ENCODE measurements at regions not wholly inside any gene's neighbourhood (a gene's known extent, or its start where the extent isn't known, plus 50 kb on each side); places are given as distances from the start of the nearest gene placed in this dataset.

GRCh38 chr2:19262150-19262549 is 96.3 kb downstream of the OSR1 start:
- no peak overlapping the region for H3K27ac ChIP-seq (ENCODE audit: low read depth, low read length)
- no peaks in the 10 kb centered on the region for H3K9me3 ChIP-seq (ENCODE audit: control insufficient read depth, insufficient read depth, low read length)
- no peak overlapping the region for H3K4me3 ChIP-seq (ENCODE audit: low read length)
- TF ChIP-seq CTCF (IDR thresholded peaks at IDR 0.05; ENCODE audit: low read depth, low read length, poor library complexity, severe bottlenecking) (no peak), EZH2phosphoT487 (IDR thresholded peaks at IDR 0.05; ENCODE audit: borderline replicate concordance, low read length) (no peak)
- no peaks in the 10 kb centered on the region for H3K79me2 ChIP-seq (ENCODE audit: control insufficient read depth, low read length)
- H3K4me1 ChIP-seq (ENCODE audit: control insufficient read depth, low read length) = no peaks in the 10 kb centered on the region
- no peak overlapping the region for H3K4me2 ChIP-seq (ENCODE audit: low read length)
- no peaks in the 10 kb centered on the region for H3F3A ChIP-seq (ENCODE audit: control insufficient read depth, insufficient read depth)
- H3K36me3 ChIP-seq (ENCODE audit: control insufficient read depth, low read length) = no peaks in the 10 kb centered on the region
- no peaks in the 10 kb centered on the region for H4K20me1 ChIP-seq (ENCODE audit: control insufficient read depth, insufficient read depth, low read depth, low read length)
- H3K27me3 ChIP-seq (ENCODE audit: control insufficient read depth, low read length) = no peaks in the 10 kb centered on the region
- H3K9me2 ChIP-seq (replicated peaks; ENCODE audit: control insufficient read depth, low read length) = no peaks in the 10 kb centered on the region

GRCh38 chr2:19261061-19261460 is 97.4 kb downstream of the OSR1 start:
- Histone ChIP-seq H3K4me2 (ENCODE audit: low read length) (no peak overlapping the region), H3K79me2 (ENCODE audit: control insufficient read depth, low read length) (no peaks in the 10 kb centered on the region), H3K4me1 (ENCODE audit: control insufficient read depth, low read length) (no peaks in the 10 kb centered on the region), H4K20me1 (ENCODE audit: control insufficient read depth, insufficient read depth, low read depth, low read length) (no peaks in the 10 kb centered on the region), H3K27me3 (ENCODE audit: control insufficient read depth, low read length) (no peaks in the 10 kb centered on the region), H3F3A (ENCODE audit: control insufficient read depth, insufficient read depth) (no peaks in the 10 kb centered on the region), H3K4me3 (ENCODE audit: low read length) (no peak overlapping the region), H3K36me3 (ENCODE audit: control insufficient read depth, low read length) (no peaks in the 10 kb centered on the region), H3K9me2 (replicated peaks; ENCODE audit: control insufficient read depth, low read length) (no peaks in the 10 kb centered on the region), H3K9me3 (ENCODE audit: control insufficient read depth, insufficient read depth, low read length) (no peaks in the 10 kb centered on the region), H3K27ac (ENCODE audit: low read depth, low read length) (no peak overlapping the region)
- no peak for TF ChIP-seq EZH2phosphoT487 (IDR thresholded peaks at IDR 0.05; ENCODE audit: borderline replicate concordance, low read length)
- no peak for TF ChIP-seq CTCF (IDR thresholded peaks at IDR 0.05; ENCODE audit: low read depth, low read length, poor library complexity, severe bottlenecking)

GRCh38 chr2:19256121-19256601 is 102.3 kb downstream of the OSR1 start:
- H3K4me3 ChIP-seq (ENCODE audit: low read length) = no peak overlapping the region
- H3K4me2 ChIP-seq (ENCODE audit: low read length) = no peak overlapping the region
- no peak overlapping the region for H3K27ac ChIP-seq (ENCODE audit: low read depth, low read length)
- H4K20me1 ChIP-seq (ENCODE audit: control insufficient read depth, insufficient read depth, low read depth, low read length) = no peaks in the 10 kb centered on the region
- H3K79me2 ChIP-seq (ENCODE audit: control insufficient read depth, low read length) = no peaks in the 10 kb centered on the region
- H3K4me1 ChIP-seq (ENCODE audit: control insufficient read depth, low read length) = no peaks in the 10 kb centered on the region
- H3F3A ChIP-seq (ENCODE audit: control insufficient read depth, insufficient read depth) = no peaks in the 10 kb centered on the region
- no peaks in the 10 kb centered on the region for H3K9me2 ChIP-seq (replicated peaks; ENCODE audit: control insufficient read depth, low read length)
- no peaks in the 10 kb centered on the region for H3K9me3 ChIP-seq (ENCODE audit: control insufficient read depth, insufficient read depth, low read length)
- H3K36me3 ChIP-seq (ENCODE audit: control insufficient read depth, low read length) = no peaks in the 10 kb centered on the region
- TF ChIP-seq CTCF (IDR thresholded peaks at IDR 0.05; ENCODE audit: low read depth, low read length, poor library complexity, severe bottlenecking) (no peak), EZH2phosphoT487 (IDR thresholded peaks at IDR 0.05; ENCODE audit: borderline replicate concordance, low read length) (no peak)
- H3K27me3 ChIP-seq (ENCODE audit: control insufficient read depth, low read length) = no peaks in the 10 kb centered on the region

Measured in DOHH2 (cell line).